Cardiac muscle cell (in vitro differentiated cells and primary cell): ENCODE measurements at regions not wholly inside any gene's neighbourhood (a gene's known extent, or its start where the extent isn't known, plus 50 kb on each side); places are given as distances from the start of the nearest gene placed in this dataset.

ENCODE experiments used
- DNase-seq, 2 donors: peaks; one replicate each; pipeline versions ENCODE4 v3.0.0 to v3.0.0-alpha.2; 2010 to 2017; ENCODE audit warnings: low read depth in 1 of 2, low spot score in 1 of 2
- H3K27ac ChIP-seq: fragments of 200-600 bp; sonication (generic); 2 replicates; pipeline ENCODE4 v1.5.1; 2016
- H3K27me3 ChIP-seq: fragments of 200-600 bp; sonication (generic); 2 replicates; pipeline ENCODE4 v1.6.0; 2016; ENCODE audit warnings: control low read depth
- H3K36me3 ChIP-seq: fragments of 200-600 bp; sonication (generic); 2 replicates; pipeline ENCODE4 v1.5.1; 2016; ENCODE audit warnings: control low read depth
- H3K4me1 ChIP-seq: fragments of 200-600 bp; sonication (generic); 2 replicates; pipeline ENCODE4 v1.8.1; 2017; ENCODE audit warnings: low read depth, mild to moderate bottlenecking, mixed run types
- H3K4me3 ChIP-seq: fragments of 200-600 bp; sonication (generic); 2 replicates; pipeline ENCODE4 v1.5.1; 2016; ENCODE audit warnings: mild to moderate bottlenecking
- H3K9me3 ChIP-seq: fragments of 200-600 bp; sonication (generic); 2 replicates; pipeline ENCODE4 v1.5.1; 2017; ENCODE audit warnings: low read depth, mild to moderate bottlenecking, control low read depth
- TF ChIP-seq, protein P1 (sequence below): IDR thresholded peaks from 2 replicates; pipeline ENCODE4 v1.5.1; 2012; ENCODE audit warnings: low read depth, mild to moderate bottlenecking, low read length

DNA sequence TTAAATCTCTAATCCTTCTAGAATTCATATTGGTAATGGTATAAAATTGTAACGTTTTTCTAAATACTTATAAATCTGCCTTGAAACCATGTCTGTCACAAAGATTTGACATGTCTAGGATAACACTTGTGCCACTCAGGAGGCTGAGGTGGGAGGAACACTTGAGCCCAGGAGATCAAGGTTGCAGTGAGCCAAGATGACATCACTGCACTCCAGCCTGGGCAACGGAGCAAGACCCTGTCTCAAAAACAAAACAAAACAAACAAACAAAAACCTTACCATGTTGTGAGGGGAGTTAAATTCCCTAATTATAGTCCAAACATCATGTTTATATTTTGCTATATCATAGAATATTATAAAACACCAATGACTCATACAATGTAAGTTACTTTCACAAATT lies 317.5 kb upstream of the SOX5 start:
- H3K4me1 ChIP-seq: peaks cover 3% of the 10 kb centered on the region
- H3K4me3 ChIP-seq: no peak overlapping the region
- H3K27ac ChIP-seq: no peak overlapping the region
- no peaks in the 10 kb centered on the region for H3K36me3 ChIP-seq
- H3K27me3 ChIP-seq: no peaks in the 10 kb centered on the region
- no peaks in the 10 kb centered on the region for H3K9me3 ChIP-seq
- TF ChIP-seq, protein P1, sequence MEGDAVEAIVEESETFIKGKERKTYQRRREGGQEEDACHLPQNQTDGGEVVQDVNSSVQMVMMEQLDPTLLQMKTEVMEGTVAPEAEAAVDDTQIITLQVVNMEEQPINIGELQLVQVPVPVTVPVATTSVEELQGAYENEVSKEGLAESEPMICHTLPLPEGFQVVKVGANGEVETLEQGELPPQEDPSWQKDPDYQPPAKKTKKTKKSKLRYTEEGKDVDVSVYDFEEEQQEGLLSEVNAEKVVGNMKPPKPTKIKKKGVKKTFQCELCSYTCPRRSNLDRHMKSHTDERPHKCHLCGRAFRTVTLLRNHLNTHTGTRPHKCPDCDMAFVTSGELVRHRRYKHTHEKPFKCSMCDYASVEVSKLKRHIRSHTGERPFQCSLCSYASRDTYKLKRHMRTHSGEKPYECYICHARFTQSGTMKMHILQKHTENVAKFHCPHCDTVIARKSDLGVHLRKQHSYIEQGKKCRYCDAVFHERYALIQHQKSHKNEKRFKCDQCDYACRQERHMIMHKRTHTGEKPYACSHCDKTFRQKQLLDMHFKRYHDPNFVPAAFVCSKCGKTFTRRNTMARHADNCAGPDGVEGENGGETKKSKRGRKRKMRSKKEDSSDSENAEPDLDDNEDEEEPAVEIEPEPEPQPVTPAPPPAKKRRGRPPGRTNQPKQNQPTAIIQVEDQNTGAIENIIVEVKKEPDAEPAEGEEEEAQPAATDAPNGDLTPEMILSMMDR: no peak
- no peak for DNase-seq

DNA sequence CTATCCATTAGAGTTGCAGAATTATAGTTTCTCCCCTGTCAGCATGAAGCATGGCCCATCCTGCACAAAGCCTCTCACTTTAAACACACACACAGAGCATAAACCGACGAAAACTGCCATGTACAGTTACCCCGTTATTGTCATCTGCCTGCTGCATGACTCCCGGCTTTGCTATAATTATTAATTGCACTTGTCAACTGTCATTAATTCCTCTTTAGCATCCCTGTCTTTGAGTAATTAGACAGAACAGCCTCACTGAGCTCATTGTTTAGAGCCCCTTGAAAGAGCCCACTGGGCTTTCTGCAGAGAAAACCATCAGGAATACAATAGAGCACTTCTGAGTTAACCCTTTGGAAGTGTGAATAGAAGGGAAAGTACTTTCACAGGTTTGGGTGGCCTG lies 307.2 kb upstream of the SOX5 start:
- no peak overlapping the region for H3K4me3 ChIP-seq
- no peaks in the 10 kb centered on the region for H3K27me3 ChIP-seq
- H3K27ac ChIP-seq: no peak overlapping the region
- no peaks in the 10 kb centered on the region for H3K36me3 ChIP-seq
- H3K4me1 ChIP-seq: peaks cover 11% of the 10 kb centered on the region
- no peak for DNase-seq
- H3K9me3 ChIP-seq: no peaks in the 10 kb centered on the region
- TF ChIP-seq, protein P1: no peak

DNA sequence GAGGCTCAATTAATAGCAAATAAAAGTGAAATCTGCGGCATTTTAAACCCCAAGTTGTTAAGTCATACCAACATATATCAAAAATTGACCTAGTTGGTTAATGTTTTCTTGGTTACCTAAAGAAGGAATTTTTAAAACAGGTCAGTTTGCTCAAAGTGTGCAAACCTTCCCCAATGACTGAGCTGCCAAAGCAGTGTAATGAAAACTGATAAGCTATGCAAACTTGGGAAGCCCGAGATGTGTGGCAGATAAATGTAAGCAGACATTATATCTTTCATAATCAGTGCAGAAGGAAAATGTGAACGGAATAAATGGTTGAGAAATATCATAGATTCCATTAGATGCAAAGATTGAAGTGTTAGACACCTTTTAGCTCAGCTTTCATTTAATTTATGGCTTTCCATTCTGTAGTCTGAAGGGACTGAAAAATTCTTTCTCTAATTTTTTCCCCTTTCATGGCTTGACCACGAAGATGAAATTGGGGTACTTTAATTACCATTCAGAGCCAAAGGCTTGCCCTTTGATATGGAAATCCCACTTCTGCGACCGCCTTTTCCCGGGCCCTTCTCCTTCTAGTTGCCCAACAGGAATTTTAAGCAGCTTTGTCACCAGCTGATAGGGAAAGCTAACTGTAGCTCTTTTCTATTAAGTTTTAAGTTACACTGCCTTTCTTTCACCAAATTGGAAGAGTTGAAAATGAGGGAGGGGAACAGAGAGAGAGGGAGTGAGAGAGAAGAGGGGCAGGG lies 306.6 kb upstream of the SOX5 start:
- Histone ChIP-seq H3K4me3 (no peak overlapping the region), H3K4me1 (peaks cover 11% of the 10 kb centered on the region), H3K36me3 (no peaks in the 10 kb centered on the region), H3K27ac (no peak overlapping the region), H3K27me3 (no peaks in the 10 kb centered on the region), H3K9me3 (no peaks in the 10 kb centered on the region)
- TF ChIP-seq, protein P1: no peak
- DNase-seq: peak in 1 of 2 donors; percentile 10

DNA sequence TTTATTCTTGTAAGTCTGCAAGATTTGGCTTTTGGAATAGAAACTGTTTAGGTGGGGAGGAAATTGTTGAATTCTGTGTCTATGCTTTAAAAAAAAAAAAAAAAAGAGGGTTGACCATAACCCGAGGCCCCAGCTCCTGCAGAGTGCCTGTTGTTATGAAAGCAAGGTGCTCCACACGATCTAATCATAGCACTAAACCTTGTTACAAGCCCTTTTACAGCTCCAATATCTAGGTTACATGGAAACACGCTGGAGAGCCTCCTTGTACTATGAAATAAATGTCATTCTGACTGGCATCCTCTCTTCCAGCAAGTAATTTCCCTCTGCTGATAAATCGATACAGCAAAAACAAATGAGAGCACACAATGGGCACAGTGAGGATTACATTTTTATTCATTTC lies 303.1 kb upstream of the SOX5 start:
- Histone ChIP-seq H3K27me3 (no peaks in the 10 kb centered on the region), H3K36me3 (no peaks in the 10 kb centered on the region), H3K4me1 (peaks cover 11% of the 10 kb centered on the region), H3K4me3 (no peak overlapping the region), H3K27ac (no peak overlapping the region), H3K9me3 (no peaks in the 10 kb centered on the region)
- DNase-seq: peak in 1 of 2 donors; percentile 54
- TF ChIP-seq, protein P1: no peak

DNA sequence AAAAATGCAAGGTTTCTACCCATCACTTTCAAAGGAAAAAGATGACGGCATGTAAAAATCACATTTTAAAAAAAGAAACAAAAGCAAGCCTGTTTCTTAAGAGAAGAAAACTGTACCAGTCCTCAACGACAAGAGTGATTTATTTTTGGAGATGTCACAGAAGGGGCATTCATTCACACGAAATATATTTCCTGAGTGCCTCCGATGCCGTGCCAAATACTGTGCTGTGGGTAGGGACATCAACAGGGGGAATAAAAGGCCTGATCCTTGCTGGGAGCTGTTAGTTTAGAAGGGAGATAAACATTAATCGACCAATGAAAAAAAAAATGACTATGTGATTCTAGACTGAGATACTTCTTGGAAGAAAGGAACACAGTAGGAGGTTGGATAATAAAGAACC lies 297.5 kb upstream of the SOX5 start:
- Histone ChIP-seq H3K9me3 (no peaks in the 10 kb centered on the region), H3K4me3 (no peak overlapping the region), H3K27me3 (no peaks in the 10 kb centered on the region), H3K4me1 (no peaks in the 10 kb centered on the region), H3K36me3 (no peaks in the 10 kb centered on the region), H3K27ac (no peak overlapping the region)
- no peak for DNase-seq
- TF ChIP-seq, protein P1: no peak

DNA sequence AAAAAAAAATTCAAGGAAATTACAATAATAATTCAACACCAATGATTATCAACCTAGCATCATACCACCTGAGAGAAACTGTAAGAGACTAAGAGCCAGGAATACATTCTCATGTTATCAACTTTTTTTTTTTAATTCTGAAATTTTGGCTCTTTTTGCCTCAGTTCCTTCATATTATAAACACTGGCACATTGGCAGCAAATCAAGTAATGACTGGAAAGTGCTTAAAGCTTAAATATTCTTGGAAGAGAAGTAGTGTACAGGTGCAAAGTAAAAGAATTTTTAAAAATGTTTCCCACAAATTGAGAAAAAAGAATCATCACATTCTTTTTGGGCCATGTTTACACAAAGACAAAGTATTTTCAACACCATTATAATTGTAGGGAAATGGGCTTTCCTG lies 296.9 kb upstream of the SOX5 start:
- TF ChIP-seq, protein P1: no peak
- H3K9me3 ChIP-seq: no peaks in the 10 kb centered on the region
- DNase-seq: no peak
- H3K27me3 ChIP-seq: no peaks in the 10 kb centered on the region
- no peak overlapping the region for H3K27ac ChIP-seq
- no peaks in the 10 kb centered on the region for H3K36me3 ChIP-seq
- H3K4me3 ChIP-seq: no peak overlapping the region
- no peaks in the 10 kb centered on the region for H3K4me1 ChIP-seq
